ENCODE measurements at regions not wholly inside any gene's neighbourhood (a gene's known extent, or its start where the extent isn't known, plus 50 kb on each side); places are given as distances from the start of the nearest gene placed in this dataset.

- DNase-seq (ENCODE audit: low spot score) (no peak), FAIRE-seq (no peak)
Observed at GRCh38 chr5:32504329-32504988, 59.9 kb upstream of the ZFR start.

GRCh38 chr5:32503261-32503660 lies 58.7 kb upstream of the ZFR start:
- no peak for FAIRE-seq
- DNase-seq (ENCODE audit: low spot score): no peak

- FAIRE-seq (no peak), DNase-seq (ENCODE audit: low spot score) (no peak)
Observed at GRCh38 chr5:32501071-32502002, 56.8 kb upstream of the ZFR start.

GRCh38 chr5:32500181-32500580 lies 55.6 kb upstream of the ZFR start:
- FAIRE-seq: no peak
- no peak for DNase-seq (ENCODE audit: low spot score)

GRCh38 chr5:32499261-32499660 lies 54.7 kb upstream of the ZFR start:
- DNase-seq (ENCODE audit: low spot score): no peak
- FAIRE-seq: no peak

- DNase-seq (ENCODE audit: low spot score) (no peak), FAIRE-seq (no peak)
Observed at GRCh38 chr5:32498484-32498883, 53.9 kb upstream of the ZFR start.

GRCh38 chr5:32496104-32496503 lies 51.6 kb upstream of the ZFR start:
- DNase-seq (ENCODE audit: low spot score): no peak
- FAIRE-seq: no peak

GRCh38 chr5:32494827-32495226 lies 50.3 kb upstream of the ZFR start:
- no peak for FAIRE-seq
- no peak for DNase-seq (ENCODE audit: low spot score)

Measured in RCC 7860 (cell line).